ENCODE measurements at regions not wholly inside any gene's neighbourhood (a gene's known extent, or its start where the extent isn't known, plus 50 kb on each side); places are given as distances from the start of the nearest gene placed in this dataset.

DNA sequence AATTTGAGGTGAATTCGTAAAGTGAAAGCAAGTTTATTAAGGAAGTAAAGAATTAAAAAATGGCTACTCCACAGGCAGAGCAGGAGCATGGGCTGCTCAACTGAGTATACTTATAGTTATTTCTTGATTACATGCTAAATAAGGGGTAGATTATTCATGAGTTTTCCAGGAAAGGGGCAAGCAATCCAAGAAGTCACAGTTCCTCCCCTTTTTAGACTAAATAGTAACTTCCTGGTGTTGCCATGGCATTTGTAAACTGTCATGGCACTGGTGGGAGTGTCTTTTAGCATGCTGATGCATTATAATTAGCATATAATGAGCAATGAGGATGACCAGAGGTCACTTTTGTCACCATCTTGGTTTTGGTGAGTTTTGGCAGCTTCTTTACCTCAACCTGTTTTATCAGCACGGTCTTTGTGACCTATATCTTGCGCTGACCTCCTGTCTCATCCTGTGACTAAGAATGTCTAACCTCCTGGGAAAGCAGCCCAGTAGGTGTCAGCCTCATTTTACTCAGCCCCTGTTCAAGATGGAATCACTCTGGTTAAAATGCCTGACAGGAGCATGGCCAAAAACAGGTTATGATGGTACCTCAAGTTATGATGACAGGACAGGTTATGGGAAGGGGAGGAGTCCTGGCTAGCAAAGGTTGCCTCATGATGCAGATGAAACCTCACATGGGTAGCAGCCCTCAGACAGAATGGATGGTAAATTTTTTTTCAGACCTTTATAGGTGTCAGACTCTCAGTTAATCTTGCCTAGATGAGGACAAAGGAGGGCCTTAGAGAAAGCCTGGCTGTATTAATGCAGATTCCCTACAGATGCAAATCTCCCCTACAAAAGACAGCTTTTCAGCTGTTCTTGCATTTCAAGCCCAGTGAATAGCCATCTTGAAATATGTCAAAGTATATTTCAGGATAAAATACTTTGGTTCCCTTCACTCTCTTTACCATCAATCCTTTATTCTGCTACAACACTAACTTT is 49.7 kb downstream of the SIPA1L2 start:
- TF ChIP-seq POLR2A (IDR thresholded peaks at IDR 0.05; ENCODE audit: low read depth, low read length) (no peak), TAF1 (IDR thresholded peaks at IDR 0.05; ENCODE audit: low read depth, low read length) (no peak), SPI1 (IDR thresholded peaks at IDR 0.05; ENCODE audit: low read depth, low read length) (no peak)
- no peak for FAIRE-seq
- no peak for DNase-seq (ENCODE audit: insufficient read length, low spot score)

DNA sequence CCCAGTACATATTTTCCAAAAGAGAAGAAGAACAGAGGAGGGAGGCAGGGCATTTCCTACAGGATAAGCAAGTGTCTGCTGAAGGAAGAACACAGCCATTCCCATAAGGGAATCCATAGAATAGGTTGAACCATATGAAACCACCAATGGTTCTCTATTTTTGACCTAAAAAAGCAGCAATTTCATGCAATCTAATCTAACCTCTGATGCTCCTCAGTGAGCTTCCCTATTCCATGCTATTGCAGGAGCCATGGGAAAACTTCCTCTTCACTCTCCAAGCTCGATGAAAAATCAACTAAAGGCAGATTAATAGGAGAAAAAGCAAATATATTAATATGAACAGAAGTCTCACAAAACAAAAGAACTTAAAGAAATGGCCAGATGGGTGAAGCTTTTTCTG is 50.5 kb downstream of the SIPA1L2 start:
- FAIRE-seq = no peak
- DNase-seq (ENCODE audit: insufficient read length, low spot score) = no peak
- TF ChIP-seq PAX5 (IDR thresholded peaks at IDR 0.05; ENCODE audit: insufficient read depth, low read length, severe bottlenecking) = no peak
- no peak for TF ChIP-seq POU2F2 (IDR thresholded peaks at IDR 0.05; ENCODE audit: low read depth, low read length)
- no peak for TF ChIP-seq SPI1 (IDR thresholded peaks at IDR 0.05; ENCODE audit: low read depth, low read length)
- TF ChIP-seq POLR2A (IDR thresholded peaks at IDR 0.05; ENCODE audit: low read depth, low read length) = no peak
- TF ChIP-seq TAF1 (IDR thresholded peaks at IDR 0.05; ENCODE audit: low read depth, low read length) = no peak
- no peak for TF ChIP-seq POLR2AphosphoS5 (IDR thresholded peaks at IDR 0.05; ENCODE audit: low read depth, low read length)

- FAIRE-seq = no peak
- DNase-seq (ENCODE audit: insufficient read length, low spot score) = no peak
- TF ChIP-seq PAX5 (IDR thresholded peaks at IDR 0.05; ENCODE audit: insufficient read depth, low read length, severe bottlenecking) (no peak), POU2F2 (IDR thresholded peaks at IDR 0.05; ENCODE audit: low read depth, low read length) (no peak), TAF1 (IDR thresholded peaks at IDR 0.05; ENCODE audit: low read depth, low read length) (no peak), SPI1 (IDR thresholded peaks at IDR 0.05; ENCODE audit: low read depth, low read length) (no peak), POLR2AphosphoS5 (IDR thresholded peaks at IDR 0.05; ENCODE audit: low read depth, low read length) (no peak), POLR2A (IDR thresholded peaks at IDR 0.05; ENCODE audit: low read depth, low read length) (no peak)
Observed at GRCh38 chr1:232578651-232579195, 51.2 kb downstream of the SIPA1L2 start.

- no peak for FAIRE-seq
- DNase-seq (ENCODE audit: insufficient read length, low spot score) = no peak
- TF ChIP-seq POU2F2 (IDR thresholded peaks at IDR 0.05; ENCODE audit: low read depth, low read length) (no peak), TAF1 (IDR thresholded peaks at IDR 0.05; ENCODE audit: low read depth, low read length) (no peak), POLR2AphosphoS5 (IDR thresholded peaks at IDR 0.05; ENCODE audit: low read depth, low read length) (no peak), POLR2A (IDR thresholded peaks at IDR 0.05; ENCODE audit: low read depth, low read length) (no peak), PAX5 (IDR thresholded peaks at IDR 0.05; ENCODE audit: insufficient read depth, low read length, severe bottlenecking) (no peak), SPI1 (IDR thresholded peaks at IDR 0.05; ENCODE audit: low read depth, low read length) (no peak)
Observed at GRCh38 chr1:232577772-232578171, 52.2 kb downstream of the SIPA1L2 start.

DNA sequence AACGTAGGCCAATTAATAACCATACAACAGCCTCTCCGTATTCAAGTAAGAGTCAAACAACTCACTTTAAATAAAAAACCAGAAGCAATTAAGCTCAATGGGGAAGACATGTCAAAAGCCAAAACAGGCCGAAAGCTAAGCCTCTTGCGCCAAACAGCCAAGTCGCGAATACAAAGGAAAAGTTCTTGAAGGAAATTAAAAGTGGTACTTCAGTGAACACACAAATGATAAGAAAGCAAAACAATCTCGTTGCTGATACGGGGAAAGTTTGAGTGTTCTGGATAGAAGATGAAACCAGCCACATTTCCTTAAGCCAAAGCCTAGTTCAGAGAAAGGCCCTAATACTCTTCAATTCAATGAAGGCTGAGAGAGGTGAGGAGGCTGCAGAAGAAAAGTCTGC is 53.4 kb downstream of the SIPA1L2 start:
- TF ChIP-seq PAX5 (IDR thresholded peaks at IDR 0.05; ENCODE audit: insufficient read depth, low read length, severe bottlenecking) = no peak
- TF ChIP-seq POLR2A (IDR thresholded peaks at IDR 0.05; ENCODE audit: low read depth, low read length) = no peak
- TF ChIP-seq TAF1 (IDR thresholded peaks at IDR 0.05; ENCODE audit: low read depth, low read length) = no peak
- TF ChIP-seq SPI1 (IDR thresholded peaks at IDR 0.05; ENCODE audit: low read depth, low read length) = no peak
- no peak for TF ChIP-seq POLR2AphosphoS5 (IDR thresholded peaks at IDR 0.05; ENCODE audit: low read depth, low read length)
- no peak for TF ChIP-seq POU2F2 (IDR thresholded peaks at IDR 0.05; ENCODE audit: low read depth, low read length)
- FAIRE-seq (no peak), DNase-seq (ENCODE audit: insufficient read length, low spot score) (no peak)

- DNase-seq (ENCODE audit: insufficient read length, low spot score) (no peak), FAIRE-seq (no peak)
- TF ChIP-seq SPI1 (IDR thresholded peaks at IDR 0.05; ENCODE audit: low read depth, low read length) = no peak
- no peak for TF ChIP-seq TAF1 (IDR thresholded peaks at IDR 0.05; ENCODE audit: low read depth, low read length)
- TF ChIP-seq POLR2A (IDR thresholded peaks at IDR 0.05; ENCODE audit: low read depth, low read length) = no peak
- TF ChIP-seq POLR2AphosphoS5 (IDR thresholded peaks at IDR 0.05; ENCODE audit: low read depth, low read length) = no peak
- TF ChIP-seq POU2F2 (IDR thresholded peaks at IDR 0.05; ENCODE audit: low read depth, low read length) = no peak
Observed at GRCh38 chr1:232575763-232576040, 54.2 kb downstream of the SIPA1L2 start.

DNA sequence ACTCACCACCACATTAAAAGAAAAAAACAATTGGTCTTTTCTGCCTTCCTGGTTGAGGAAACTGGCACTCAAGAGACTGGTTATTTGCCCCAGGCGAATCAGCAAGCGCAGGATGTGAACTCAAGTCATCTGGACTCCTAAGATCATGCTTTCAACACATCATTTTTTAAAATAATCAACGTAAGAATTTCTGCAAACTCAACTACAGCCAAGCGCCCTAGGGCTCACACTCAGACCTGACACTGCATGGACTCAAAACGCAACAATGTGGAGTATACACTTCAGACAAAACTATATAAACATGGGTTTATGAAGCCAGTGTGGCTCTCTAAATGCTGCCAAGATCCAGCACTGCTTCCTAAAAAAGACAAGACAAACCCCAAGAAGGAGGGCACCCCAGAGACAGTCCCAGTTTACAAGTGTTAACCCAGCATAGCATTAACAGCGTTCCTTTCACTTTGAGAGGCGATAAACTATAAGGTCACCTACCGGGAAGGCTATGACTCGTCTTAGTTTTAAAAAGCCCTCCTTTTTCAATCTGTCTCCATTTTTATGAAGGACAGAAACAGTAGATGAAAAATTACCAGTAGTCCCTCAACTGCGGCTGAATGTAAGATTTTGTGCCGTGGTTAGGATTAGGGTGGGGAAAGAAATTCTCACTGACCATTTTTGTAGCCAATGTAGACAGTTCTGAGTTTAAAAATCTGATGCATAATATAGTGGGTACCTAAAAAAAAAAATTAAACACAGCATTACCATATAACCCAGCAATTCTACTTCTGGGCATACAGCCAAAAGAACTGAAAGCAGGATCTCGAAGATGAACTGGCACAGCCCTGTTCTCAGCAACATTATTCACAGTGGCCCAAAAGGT is 54.8 kb downstream of the SIPA1L2 start:
- no peak for TF ChIP-seq PAX5 (IDR thresholded peaks at IDR 0.05; ENCODE audit: insufficient read depth, low read length, severe bottlenecking)
- no peak for TF ChIP-seq POU2F2 (IDR thresholded peaks at IDR 0.05; ENCODE audit: low read depth, low read length)
- no peak for TF ChIP-seq POLR2A (IDR thresholded peaks at IDR 0.05; ENCODE audit: low read depth, low read length)
- no peak for TF ChIP-seq SPI1 (IDR thresholded peaks at IDR 0.05; ENCODE audit: low read depth, low read length)
- TF ChIP-seq TAF1 (IDR thresholded peaks at IDR 0.05; ENCODE audit: low read depth, low read length) = no peak
- no peak for TF ChIP-seq POLR2AphosphoS5 (IDR thresholded peaks at IDR 0.05; ENCODE audit: low read depth, low read length)
- DNase-seq (ENCODE audit: insufficient read length, low spot score) = no peak
- FAIRE-seq = no peak

GRCh38 chr1:232574077-232574476 is 55.9 kb downstream of the SIPA1L2 start:
- TF ChIP-seq TAF1 (IDR thresholded peaks at IDR 0.05; ENCODE audit: low read depth, low read length) (no peak), POLR2A (IDR thresholded peaks at IDR 0.05; ENCODE audit: low read depth, low read length) (no peak), POLR2AphosphoS5 (IDR thresholded peaks at IDR 0.05; ENCODE audit: low read depth, low read length) (no peak), POU2F2 (IDR thresholded peaks at IDR 0.05; ENCODE audit: low read depth, low read length) (no peak), SPI1 (IDR thresholded peaks at IDR 0.05; ENCODE audit: low read depth, low read length) (no peak), PAX5 (IDR thresholded peaks at IDR 0.05; ENCODE audit: insufficient read depth, low read length, severe bottlenecking) (no peak)
- DNase-seq (ENCODE audit: insufficient read length, low spot score) (no peak), FAIRE-seq (no peak)

- DNase-seq (ENCODE audit: insufficient read length, low spot score) (no peak), FAIRE-seq (no peak)
- TF ChIP-seq POLR2AphosphoS5 (IDR thresholded peaks at IDR 0.05; ENCODE audit: low read depth, low read length) (no peak), POLR2A (IDR thresholded peaks at IDR 0.05; ENCODE audit: low read depth, low read length) (no peak), TAF1 (IDR thresholded peaks at IDR 0.05; ENCODE audit: low read depth, low read length) (no peak), POU2F2 (IDR thresholded peaks at IDR 0.05; ENCODE audit: low read depth, low read length) (no peak), PAX5 (IDR thresholded peaks at IDR 0.05; ENCODE audit: insufficient read depth, low read length, severe bottlenecking) (no peak), SPI1 (IDR thresholded peaks at IDR 0.05; ENCODE audit: low read depth, low read length) (no peak)
Observed at GRCh38 chr1:232571523-232571922, 58.4 kb downstream of the SIPA1L2 start.
